ENCODE measurements at regions not wholly inside any gene's neighbourhood (a gene's known extent, or its start where the extent isn't known, plus 50 kb on each side); places are given as distances from the start of the nearest gene placed in this dataset.

- Histone ChIP-seq H3K4me3 (IDR thresholded peaks at IDR 0.05; ENCODE audit: insufficient read depth, low read depth, low read length) (no peak overlapping the region), H3K27ac (no peak overlapping the region), H2AFZ (ENCODE audit: low read depth) (no peak overlapping the region), H3K79me2 (ENCODE audit: insufficient read depth, low read depth) (no peaks in the 10 kb centered on the region), H3K4me1 (ENCODE audit: low read depth, poor library complexity, severe bottlenecking) (no peaks in the 10 kb centered on the region), H3K36me3 (ENCODE audit: insufficient read depth) (no peaks in the 10 kb centered on the region), H3K4me2 (no peak overlapping the region), H3K9ac (no peak overlapping the region), H4K20me1 (ENCODE audit: insufficient read depth) (no peaks in the 10 kb centered on the region), H3K27me3 (ENCODE audit: insufficient read depth, low read depth) (no peaks in the 10 kb centered on the region)
- TF ChIP-seq CTCF (conservative IDR thresholded peaks at IDR 0.05; ENCODE audit: low read depth, low read length), result no peak
Observed at GRCh38 chr13:82701020-82701419, 1181.3 kb downstream of the SLITRK1 start.

- TF ChIP-seq CTCF (conservative IDR thresholded peaks at IDR 0.05; ENCODE audit: low read depth, low read length), result no peak
- Histone ChIP-seq H3K79me2 (ENCODE audit: insufficient read depth, low read depth) (no peaks in the 10 kb centered on the region), H3K4me2 (no peak overlapping the region), H3K27ac (no peak overlapping the region), H3K9ac (no peak overlapping the region), H3K4me1 (ENCODE audit: low read depth, poor library complexity, severe bottlenecking) (no peaks in the 10 kb centered on the region), H4K20me1 (ENCODE audit: insufficient read depth) (no peaks in the 10 kb centered on the region), H3K27me3 (ENCODE audit: insufficient read depth, low read depth) (no peaks in the 10 kb centered on the region), H2AFZ (ENCODE audit: low read depth) (no peak overlapping the region), H3K4me3 (IDR thresholded peaks at IDR 0.05; ENCODE audit: insufficient read depth, low read depth, low read length) (no peak overlapping the region), H3K36me3 (ENCODE audit: insufficient read depth) (no peaks in the 10 kb centered on the region)
Observed at GRCh38 chr13:82698941-82699340, 1183.3 kb downstream of the SLITRK1 start.

GRCh38 chr13:82698383-82698782 lies 1183.9 kb downstream of the SLITRK1 start:
- H3K4me2 ChIP-seq, result no peak overlapping the region
- H4K20me1 ChIP-seq (ENCODE audit: insufficient read depth), result no peaks in the 10 kb centered on the region
- no peaks in the 10 kb centered on the region for H3K79me2 ChIP-seq (ENCODE audit: insufficient read depth, low read depth)
- no peak overlapping the region for H3K4me3 ChIP-seq (IDR thresholded peaks at IDR 0.05; ENCODE audit: insufficient read depth, low read depth, low read length)
- H3K27ac ChIP-seq, result no peak overlapping the region
- TF ChIP-seq CTCF (conservative IDR thresholded peaks at IDR 0.05; ENCODE audit: low read depth, low read length), result no peak
- H3K9ac ChIP-seq, result no peak overlapping the region
- H3K36me3 ChIP-seq (ENCODE audit: insufficient read depth), result no peaks in the 10 kb centered on the region
- H3K4me1 ChIP-seq (ENCODE audit: low read depth, poor library complexity, severe bottlenecking), result no peaks in the 10 kb centered on the region
- no peaks in the 10 kb centered on the region for H3K27me3 ChIP-seq (ENCODE audit: insufficient read depth, low read depth)
- H2AFZ ChIP-seq (ENCODE audit: low read depth), result no peak overlapping the region

- Histone ChIP-seq H3K4me3 (IDR thresholded peaks at IDR 0.05; ENCODE audit: insufficient read depth, low read depth, low read length) (no peak overlapping the region), H3K4me1 (ENCODE audit: low read depth, poor library complexity, severe bottlenecking) (peaks cover 5% of the 10 kb centered on the region), H2AFZ (ENCODE audit: low read depth) (no peak overlapping the region), H3K36me3 (ENCODE audit: insufficient read depth) (no peaks in the 10 kb centered on the region), H3K27ac (no peak overlapping the region), H3K4me2 (no peak overlapping the region), H3K27me3 (ENCODE audit: insufficient read depth, low read depth) (no peaks in the 10 kb centered on the region), H3K79me2 (ENCODE audit: insufficient read depth, low read depth) (no peaks in the 10 kb centered on the region), H4K20me1 (ENCODE audit: insufficient read depth) (no peaks in the 10 kb centered on the region), H3K9ac (no peak overlapping the region)
- no peak for TF ChIP-seq CTCF (conservative IDR thresholded peaks at IDR 0.05; ENCODE audit: low read depth, low read length)
Observed at GRCh38 chr13:82693607-82694006, 1188.7 kb downstream of the SLITRK1 start.

Measured in KMS-11 (cell line).